MCF 10A (cell line): ENCODE measurements at regions not wholly inside any gene's neighbourhood (a gene's known extent, or its start where the extent isn't known, plus 50 kb on each side); places are given as distances from the start of the nearest gene placed in this dataset.

Experiments used
- BruUV-seq: library from RNA; stranded (reverse); fragments of 400-500 nt; replicated peaks from 2 replicates; lab custom pipeline; 2021; lab: Mats Ljungman, UMichigan
- CTCF ChIA-PET: fragments of 300-600 bp; sonication (Branson Sonifier 250); formaldehyde crosslinking; extraction: SDS; loops from one replicate; lab custom pipeline; 2021; ENCODE audit warnings: antibody characterized with exemption, inconsistent platforms; lab: Yijun Ruan, JAX
- POLR2A ChIA-PET: fragments of 300-600, 350-650 bp; sonication (Branson Sonifier 250); formaldehyde crosslinking; extraction: SDS; loops from one replicate; lab custom pipeline; 2020; ENCODE audit warnings: antibody characterized with exemption, inconsistent platforms; lab: Yijun Ruan, JAX
- DNase-seq: peaks from one replicate; pipeline ENCODE4 v3.0.0-alpha.2; 2018; ENCODE audit not compliant: unreplicated experiment
- H3K27ac Mint-ChIP-seq: one replicate; pipeline ENCODE4 v1.8.0; 2022; ENCODE audit warnings: mild to moderate bottlenecking, low read depth, mixed read lengths; ENCODE audit not compliant: unreplicated experiment
- H3K27me3 Mint-ChIP-seq: one replicate; pipeline ENCODE4 v1.8.0; 2022; ENCODE audit warnings: mixed read lengths; ENCODE audit not compliant: insufficient read depth, unreplicated experiment
- H3K36me3 Mint-ChIP-seq: one replicate; pipeline ENCODE4 v1.8.0; 2022; ENCODE audit warnings: mild to moderate bottlenecking, moderate library complexity, mixed read lengths; ENCODE audit not compliant: insufficient read depth, unreplicated experiment
- H3K4me1 Mint-ChIP-seq: one replicate; pipeline ENCODE4 v1.8.0; 2022; ENCODE audit warnings: mixed read lengths; ENCODE audit not compliant: insufficient read depth, unreplicated experiment
- H3K4me3 Mint-ChIP-seq: one replicate; pipeline ENCODE4 v1.8.0; 2022; ENCODE audit warnings: mild to moderate bottlenecking, moderate library complexity, mixed read lengths; ENCODE audit not compliant: unreplicated experiment
- H3K9me3 Mint-ChIP-seq: one replicate; pipeline ENCODE4 v1.8.0; 2022; ENCODE audit warnings: mixed read lengths; ENCODE audit not compliant: unreplicated experiment
- CTCF ChIP-seq: fragments of 200-600 bp; IDR thresholded peaks from one replicate; pipeline ENCODE4 v1.8.0; 2022; ENCODE audit warnings: antibody characterized with exemption, mild to moderate bottlenecking; ENCODE audit not compliant: unreplicated experiment
- intact Hi-C: fragments of 100-400 bp; cut with micrococcal nuclease; formaldehyde crosslinking; loops from 2 replicates; pipeline ENCODE4 v1.14.1; 2022

- peak; percentile 55 for DNase-seq
- POLR2A ChIA-PET, result interaction anchor here (0.5 to 1.7 kb wide), 8 partner anchors 9 to 192 kb away, joined by 3 to 4 read pairs (median 3); partner anchors contain the start of gene DNAJC3
- CTCF ChIA-PET, result interaction anchor here (0.6 to 2.1 kb wide), 7 partner anchors 9 to 1780 kb away, joined by 3 to 7 read pairs (median 4); no protein-coding TSS in a partner anchor
- BruUV-seq, result no TSS peak
- intact Hi-C loops, result no loop called here
- peaks cover 35% of the 10 kb centered on the region for H3K4me1 Mint-ChIP-seq
- no peaks in the 10 kb centered on the region for H3K9me3 Mint-ChIP-seq
- peak overlapping the region; percentile 65 for H3K27ac Mint-ChIP-seq
- no peaks in the 10 kb centered on the region for H3K36me3 Mint-ChIP-seq
- TF ChIP-seq CTCF, result no peak
- H3K27me3 Mint-ChIP-seq, result no peaks in the 10 kb centered on the region
- H3K4me3 Mint-ChIP-seq, result no peak overlapping the region
These were observed 67.4 kb upstream of the CLDN10 start for GRCh38 chr13:95485045-95485517.

DNA sequence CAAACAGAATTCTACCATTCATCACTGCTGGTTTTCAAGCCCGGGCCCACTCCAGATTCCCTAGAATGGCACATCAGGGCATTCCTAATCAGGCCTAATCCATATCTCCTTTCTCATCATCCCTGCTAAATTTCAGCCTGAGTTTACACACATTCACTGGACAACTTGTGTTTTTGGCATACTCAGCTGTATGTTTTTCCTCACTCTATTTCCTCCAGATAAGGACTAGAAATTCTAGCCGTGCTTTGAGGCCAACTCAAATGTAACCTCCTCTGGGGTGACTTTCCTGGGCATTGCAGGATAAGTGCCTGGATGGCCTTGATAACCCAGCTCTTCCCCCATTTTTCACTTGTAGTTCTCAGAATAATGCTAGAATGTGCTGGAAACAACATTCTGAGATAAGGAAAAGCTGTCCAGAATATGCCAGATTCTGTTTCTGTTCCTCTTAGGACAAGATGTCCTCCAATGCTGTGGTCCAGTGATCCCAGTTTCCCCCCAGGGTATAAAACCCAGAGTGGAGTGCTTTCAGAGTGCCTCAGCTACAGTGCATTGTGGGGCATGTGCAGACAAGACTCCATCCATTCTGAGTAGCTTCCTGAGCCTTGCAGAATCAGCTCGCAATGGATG is 66.9 kb upstream of the CLDN10 start:
- Mint-ChIP-seq H3K4me1 (peaks cover 31% of the 10 kb centered on the region), H3K27ac (peak overlapping the region; percentile 65), H3K36me3 (no peaks in the 10 kb centered on the region), H3K4me3 (no peak overlapping the region), H3K9me3 (no peaks in the 10 kb centered on the region), H3K27me3 (no peaks in the 10 kb centered on the region)
- ChIA-PET POLR2A (interaction anchor here (0.5 to 1.7 kb wide), 8 partner anchors 8 to 351 kb away, joined by 3 to 4 read pairs (median 3); partner anchors contain the start of gene DNAJC3), CTCF (interaction anchor here (0.6 to 2.1 kb wide), 8 partner anchors 8 to 1780 kb away, joined by 3 to 7 read pairs (median 4); no protein-coding TSS in a partner anchor)
- no TSS peak for BruUV-seq
- peak; percentile 47 for DNase-seq
- no peak for TF ChIP-seq CTCF
- intact Hi-C loops, result no loop called here

DNA sequence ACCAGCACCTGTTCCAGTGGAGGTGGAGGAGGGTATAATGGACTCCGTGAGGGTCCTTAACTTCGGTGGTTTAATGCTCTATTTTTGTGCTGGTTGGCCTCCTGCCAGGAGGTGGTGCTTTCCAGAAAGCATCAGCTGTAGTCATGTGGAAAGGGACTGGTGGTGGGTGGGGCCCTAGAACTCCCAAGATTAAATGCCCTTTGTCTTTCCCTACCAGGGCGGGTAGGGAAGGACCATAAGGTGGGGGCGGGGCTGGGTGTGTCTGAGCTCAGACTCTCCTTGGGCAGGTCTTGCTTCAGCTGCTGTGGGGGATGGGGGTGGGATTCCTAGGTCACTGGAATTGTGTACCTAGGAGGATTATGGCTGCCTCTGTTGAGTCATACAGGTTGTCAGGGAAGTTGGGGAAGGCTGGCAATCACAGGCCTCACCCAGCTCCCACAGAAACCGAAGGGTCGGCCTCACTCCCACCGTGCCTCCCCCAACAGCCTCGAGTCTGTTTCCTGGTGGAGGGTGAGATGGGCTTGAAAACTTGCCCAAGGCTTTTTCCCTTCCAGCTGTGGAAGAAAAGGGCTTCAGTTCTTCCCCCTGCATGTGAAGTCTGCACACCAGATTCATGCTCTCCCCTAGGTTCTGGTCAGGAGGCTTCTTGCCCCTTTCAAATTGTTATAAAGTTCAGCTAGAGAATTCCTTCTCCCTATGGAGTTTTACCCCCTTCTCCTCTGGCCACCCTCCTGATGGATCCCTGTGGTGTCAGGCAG is 60.3 kb upstream of the CLDN10 start:
- intact Hi-C loops, result no loop called here
- Mint-ChIP-seq H3K4me3 (no peak overlapping the region), H3K27ac (peak overlapping the region; percentile 22), H3K4me1 (peaks cover 6% of the 10 kb centered on the region), H3K9me3 (peaks cover 12% of the 10 kb centered on the region), H3K36me3 (no peaks in the 10 kb centered on the region), H3K27me3 (no peaks in the 10 kb centered on the region)
- CTCF ChIA-PET, result interaction anchor here (0.6 to 5.4 kb wide), 26 partner anchors 10 to 464 kb away, joined by 3 to 36 read pairs (median 4); no protein-coding TSS in a partner anchor
- POLR2A ChIA-PET, result interaction anchor here (0.6 to 0.9 kb wide), 4 partner anchors 10 to 341 kb away, joined by 3 read pairs; no protein-coding TSS in a partner anchor
- BruUV-seq, result no TSS peak
- peak; percentile 66 for DNase-seq
- no peak for TF ChIP-seq CTCF
